KOPT-K1 (cell line): ENCODE measurements at regions not wholly inside any gene's neighbourhood (a gene's known extent, or its start where the extent isn't known, plus 50 kb on each side); places are given as distances from the start of the nearest gene placed in this dataset.

ENCODE experiments used
- H3K27ac ChIP-seq: fragments of 200-600 bp; sonication (generic); 2 replicates; pipeline ENCODE4 v1.5.1; 2016; ENCODE audit warnings: antibody characterized with exemption, mild to moderate bottlenecking, low read depth, low read length; ENCODE audit not compliant: poor library complexity, severe bottlenecking
- H3K36me3 ChIP-seq: fragments of 200-600 bp; sonication (generic); 2 replicates; pipeline ENCODE4 v1.5.1; 2017; ENCODE audit warnings: antibody characterized with exemption, mild to moderate bottlenecking, low read length, moderate library complexity; ENCODE audit not compliant: insufficient read depth
- H3K9me3 ChIP-seq: fragments of 200-600 bp; sonication (generic); 2 replicates; pipeline ENCODE4 v1.5.1; 2017; ENCODE audit warnings: antibody characterized with exemption, low read length, mild to moderate bottlenecking; ENCODE audit not compliant: insufficient read depth, poor library complexity, severe bottlenecking

- H3K36me3 ChIP-seq = no peaks in the 10 kb centered on the region
- H3K27ac ChIP-seq = no peak overlapping the region
- no peaks in the 10 kb centered on the region for H3K9me3 ChIP-seq
Observed at GRCh38 chr1:55326496-55327243, 111.5 kb upstream of the USP24 start.

DNA sequence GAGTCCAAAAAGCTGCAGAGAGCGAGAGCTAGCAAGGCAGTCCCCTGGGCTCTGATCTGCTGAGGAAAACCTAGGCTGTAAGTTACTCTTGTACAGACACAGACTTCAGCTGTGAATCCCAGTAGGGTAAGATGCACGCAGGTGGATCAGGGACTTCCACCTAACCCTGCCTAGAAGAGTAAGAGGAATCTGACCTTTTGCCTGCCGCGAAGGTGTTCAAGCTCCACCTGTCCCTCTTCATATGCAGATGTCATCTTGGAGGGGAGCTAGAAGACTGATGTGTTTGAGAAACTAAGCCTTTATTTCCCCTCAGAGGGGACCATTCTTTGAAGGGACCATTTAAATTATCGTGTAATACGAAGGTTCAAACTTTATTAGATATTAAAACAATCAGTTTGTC lies 108.6 kb upstream of the USP24 start:
- no peaks in the 10 kb centered on the region for H3K9me3 ChIP-seq
- no peaks in the 10 kb centered on the region for H3K36me3 ChIP-seq
- no peak overlapping the region for H3K27ac ChIP-seq

DNA sequence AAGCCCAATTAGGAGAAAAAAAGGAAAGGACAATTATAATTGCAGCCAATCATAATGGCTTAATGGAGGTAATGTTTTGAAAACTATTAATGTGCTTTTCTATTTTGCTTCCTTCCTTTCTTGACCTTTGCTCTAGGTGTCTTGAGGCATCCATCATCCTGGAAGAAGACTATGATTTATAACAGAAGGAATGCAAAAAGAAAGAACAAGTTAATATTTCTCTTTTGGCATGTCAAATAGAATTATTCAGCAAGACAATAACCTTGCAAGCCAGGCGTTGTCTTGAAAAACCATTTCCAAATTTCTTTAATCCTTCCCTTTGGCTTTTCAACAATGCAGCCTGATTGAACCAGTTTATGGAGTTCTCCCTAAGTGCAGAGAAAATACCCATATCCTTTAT lies 107.7 kb upstream of the USP24 start:
- Histone ChIP-seq H3K36me3 (no peaks in the 10 kb centered on the region), H3K27ac (no peak overlapping the region), H3K9me3 (no peaks in the 10 kb centered on the region)

- no peaks in the 10 kb centered on the region for H3K9me3 ChIP-seq
- H3K36me3 ChIP-seq = no peaks in the 10 kb centered on the region
- H3K27ac ChIP-seq = no peak overlapping the region
Observed at GRCh38 chr1:55321942-55322341, 106.8 kb upstream of the USP24 start.

- no peaks in the 10 kb centered on the region for H3K9me3 ChIP-seq
- H3K27ac ChIP-seq = no peak overlapping the region
- no peaks in the 10 kb centered on the region for H3K36me3 ChIP-seq
Observed at GRCh38 chr1:55320891-55321290, 105.7 kb upstream of the USP24 start.

DNA sequence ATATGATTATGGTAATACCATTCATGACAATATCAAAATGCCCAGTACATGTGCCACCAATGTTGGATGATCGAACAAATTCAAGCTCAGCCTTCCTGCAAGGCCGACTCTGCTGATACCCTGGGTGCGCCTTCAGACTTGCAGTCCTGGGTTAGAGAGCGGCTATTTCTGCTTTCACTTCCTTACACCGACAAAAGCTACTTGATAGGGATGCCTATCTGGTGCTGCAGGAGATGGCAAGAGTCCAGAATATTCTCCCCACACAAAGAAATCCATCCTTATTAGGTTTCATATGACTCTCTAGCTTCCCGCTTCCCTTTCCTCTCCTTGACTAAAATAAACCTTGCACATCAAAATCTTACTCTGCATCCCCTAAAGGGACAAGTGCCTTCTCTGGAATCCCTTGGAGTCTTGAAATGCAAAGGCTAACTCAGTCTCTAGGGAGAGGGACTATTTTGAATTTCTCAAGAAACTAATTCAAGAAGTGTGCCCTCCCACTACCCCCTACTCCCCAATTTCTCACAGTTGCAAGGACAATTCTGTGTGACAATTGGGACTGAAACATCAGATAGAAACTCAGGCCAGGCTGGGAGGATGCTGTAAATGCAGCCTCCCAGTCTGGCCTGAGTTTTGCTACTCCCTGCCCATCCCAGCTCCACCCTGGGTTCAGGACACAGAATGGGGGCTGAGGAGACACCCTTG lies 103.1 kb upstream of the USP24 start:
- Histone ChIP-seq H3K27ac (no peak overlapping the region), H3K9me3 (no peaks in the 10 kb centered on the region), H3K36me3 (no peaks in the 10 kb centered on the region)

GRCh38 chr1:55317673-55318072 lies 102.5 kb upstream of the USP24 start:
- H3K27ac ChIP-seq = no peak overlapping the region
- H3K9me3 ChIP-seq = no peaks in the 10 kb centered on the region
- no peaks in the 10 kb centered on the region for H3K36me3 ChIP-seq

- Histone ChIP-seq H3K36me3 (no peaks in the 10 kb centered on the region), H3K27ac (no peak overlapping the region), H3K9me3 (no peaks in the 10 kb centered on the region)
Observed at GRCh38 chr1:55316947-55317662, 101.9 kb upstream of the USP24 start.

- H3K27ac ChIP-seq = no peak overlapping the region
- H3K9me3 ChIP-seq = no peaks in the 10 kb centered on the region
Observed at GRCh38 chr1:55316502-55316901, 101.3 kb upstream of the USP24 start.

DNA sequence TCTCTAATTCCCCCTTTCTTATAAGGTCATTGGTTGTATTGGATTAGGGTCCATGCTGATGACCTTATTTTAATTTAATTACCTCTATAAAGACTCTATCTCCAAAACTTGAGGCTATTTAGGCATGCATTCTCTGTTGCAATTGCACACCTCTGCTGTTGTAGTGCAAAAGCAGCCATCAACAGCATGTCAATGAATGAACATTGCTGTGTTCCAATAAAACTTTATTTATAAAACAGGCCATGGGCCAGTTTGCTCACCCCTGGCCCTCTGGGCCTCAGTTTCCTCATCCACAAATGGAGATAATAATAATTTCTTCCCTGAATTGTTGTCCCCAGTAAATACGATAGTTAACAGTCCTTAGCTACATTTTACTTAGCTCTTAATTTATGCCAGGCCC lies 100.4 kb upstream of the USP24 start:
- no peaks in the 10 kb centered on the region for H3K36me3 ChIP-seq
- H3K27ac ChIP-seq = no peak overlapping the region
- H3K9me3 ChIP-seq = no peaks in the 10 kb centered on the region

More at GRCh38 chr1:55316502-55316901, 101.3 kb upstream of the USP24 start:
- H3K36me3 ChIP-seq = no peaks in the 10 kb centered on the region

DNA sequence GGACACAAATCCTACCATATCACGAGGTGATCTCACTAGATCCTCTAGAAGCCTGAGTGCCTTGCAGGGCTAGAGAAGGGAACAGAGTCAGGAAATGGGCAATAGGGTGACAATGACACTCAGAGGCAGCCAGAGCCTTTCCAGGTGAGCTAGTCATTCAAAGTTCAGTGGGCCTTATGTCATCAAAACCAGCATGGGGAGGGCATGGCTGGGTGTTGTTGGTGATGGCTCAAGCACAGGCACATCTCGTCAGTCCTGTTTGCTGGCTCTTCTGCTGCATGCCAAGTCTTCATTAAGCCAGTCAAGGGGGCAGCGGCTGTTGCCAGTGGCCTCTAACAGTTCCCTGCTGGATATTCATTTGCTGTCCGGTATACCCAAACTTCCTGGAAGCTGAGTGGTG lies 99.6 kb upstream of the USP24 start:
- no peaks in the 10 kb centered on the region for H3K36me3 ChIP-seq
- no peaks in the 10 kb centered on the region for H3K9me3 ChIP-seq
- no peak overlapping the region for H3K27ac ChIP-seq

GRCh38 chr1:55313903-55314302 lies 98.7 kb upstream of the USP24 start:
- no peaks in the 10 kb centered on the region for H3K36me3 ChIP-seq
- no peaks in the 10 kb centered on the region for H3K9me3 ChIP-seq
- H3K27ac ChIP-seq = no peak overlapping the region

DNA sequence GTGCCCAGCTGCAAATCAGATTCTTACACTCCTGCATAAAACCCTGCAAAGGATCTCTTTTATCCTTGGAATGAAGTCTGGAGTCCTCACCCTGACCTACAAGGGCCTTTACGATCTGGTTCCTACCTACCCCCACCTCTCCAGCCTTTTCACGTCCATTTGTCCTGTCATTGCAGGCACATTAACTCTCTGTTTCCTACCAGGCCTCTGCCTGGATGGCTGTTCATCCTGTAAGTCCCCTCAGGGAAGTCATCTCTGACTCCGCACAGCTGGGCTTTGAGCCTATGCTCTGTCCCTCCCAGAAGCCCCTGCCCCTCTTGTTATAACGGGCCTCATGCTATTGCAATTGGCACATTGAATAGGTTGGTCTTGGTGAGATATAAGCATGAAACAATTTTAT lies 96.8 kb upstream of the USP24 start:
- no peaks in the 10 kb centered on the region for H3K9me3 ChIP-seq
- no peak overlapping the region for H3K27ac ChIP-seq
- H3K36me3 ChIP-seq = no peaks in the 10 kb centered on the region

DNA sequence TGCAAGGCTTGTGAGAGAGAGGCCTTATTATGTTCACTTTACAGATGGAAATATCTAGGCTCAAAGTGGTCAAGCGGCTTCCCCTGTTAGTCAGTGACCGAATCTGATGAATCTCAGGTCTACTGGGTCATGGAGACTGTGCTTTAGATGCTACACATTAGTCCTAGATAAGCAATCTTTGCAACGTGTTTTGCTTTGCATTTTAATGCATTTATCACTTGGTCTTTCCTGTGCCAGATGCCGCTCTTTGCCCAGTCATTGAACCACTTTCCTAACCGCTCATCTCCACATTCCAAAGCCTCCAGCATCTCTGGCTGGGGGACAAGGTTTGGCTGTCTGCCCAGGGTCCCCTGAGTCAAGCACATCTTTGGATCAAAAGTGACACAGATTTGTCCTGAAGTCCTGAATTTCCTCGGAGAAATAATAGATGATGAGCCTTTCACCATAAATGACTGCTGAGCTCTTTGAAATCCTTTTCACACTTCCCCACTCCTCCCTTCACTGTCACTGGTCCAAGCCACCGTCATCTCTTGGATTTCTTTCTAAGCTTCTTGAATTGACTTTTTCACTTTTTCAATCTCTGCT lies 96.0 kb upstream of the USP24 start:
- H3K9me3 ChIP-seq = no peaks in the 10 kb centered on the region
- no peaks in the 10 kb centered on the region for H3K36me3 ChIP-seq
- H3K27ac ChIP-seq = no peak overlapping the region

- Histone ChIP-seq H3K36me3 (no peaks in the 10 kb centered on the region), H3K9me3 (no peaks in the 10 kb centered on the region), H3K27ac (no peak overlapping the region)
Observed at GRCh38 chr1:55310505-55310971, 95.4 kb upstream of the USP24 start.
